PFSK-1 (cell line): ENCODE measurements at regions not wholly inside any gene's neighbourhood (a gene's known extent, or its start where the extent isn't known, plus 50 kb on each side); places are given as distances from the start of the nearest gene placed in this dataset.

Source experiments
- FOXP2 ChIP-seq: optimal IDR thresholded peaks from 2 replicates; pipeline ENCODE3; 2011; ENCODE audit warnings: borderline replicate concordance, control low read depth, inconsistent platforms; ENCODE audit not compliant: insufficient read depth; ENCODE audit errors: extremely low read length, extremely low read depth
- POLR2AphosphoS5 ChIP-seq: IDR thresholded peaks from 2 replicates; pipeline ENCODE4 v1.6.1; 2012; ENCODE audit warnings: low read depth, mild to moderate bottlenecking, control low read depth, low read length, moderate library complexity
- SIN3A ChIP-seq: IDR thresholded peaks from 2 replicates; pipeline ENCODE4 v1.6.1; 2012; ENCODE audit warnings: mild to moderate bottlenecking, low read length, moderate library complexity, borderline replicate concordance; ENCODE audit not compliant: insufficient read depth
- TAF1 ChIP-seq: IDR thresholded peaks from 2 replicates; pipeline ENCODE4 v1.6.1; 2012; ENCODE audit warnings: low read length, control low read depth, borderline replicate concordance; ENCODE audit not compliant: insufficient read depth
- TF ChIP-seq, protein P1 (sequence below), 2 experiments: IDR thresholded peaks; 2 replicates each; pipeline versions ENCODE4 v1.6.1 to v1.8.0; 2011 to 2012; ENCODE audit warnings: low read depth in 2 of 2, low read length in 2 of 2, control low read depth in 1 of 2, inconsistent platforms in 1 of 2, mild to moderate bottlenecking in 1 of 2, moderate library complexity in 1 of 2; ENCODE audit not compliant: insufficient read depth in 1 of 2

DNA sequence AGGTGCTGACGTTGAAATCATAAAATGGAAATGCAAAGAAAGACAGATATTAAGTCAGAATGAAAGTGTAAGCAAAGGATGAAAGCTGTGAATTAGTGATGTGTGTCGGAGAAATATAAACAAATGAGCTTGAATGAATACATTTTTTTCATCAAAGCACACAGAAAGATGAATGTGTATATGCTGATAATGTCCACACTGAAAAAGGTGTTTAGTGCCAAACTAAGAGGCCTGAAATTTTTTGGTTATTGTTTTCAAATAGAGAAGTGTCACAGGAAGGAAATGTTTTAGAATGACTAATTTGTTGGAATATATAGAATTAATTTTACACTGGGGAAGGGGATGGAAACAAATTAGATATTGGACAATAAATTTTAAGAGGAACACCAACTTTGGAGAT, 1217.6 kb downstream of the PCDH18 start:
- TF ChIP-seq, protein P1, sequence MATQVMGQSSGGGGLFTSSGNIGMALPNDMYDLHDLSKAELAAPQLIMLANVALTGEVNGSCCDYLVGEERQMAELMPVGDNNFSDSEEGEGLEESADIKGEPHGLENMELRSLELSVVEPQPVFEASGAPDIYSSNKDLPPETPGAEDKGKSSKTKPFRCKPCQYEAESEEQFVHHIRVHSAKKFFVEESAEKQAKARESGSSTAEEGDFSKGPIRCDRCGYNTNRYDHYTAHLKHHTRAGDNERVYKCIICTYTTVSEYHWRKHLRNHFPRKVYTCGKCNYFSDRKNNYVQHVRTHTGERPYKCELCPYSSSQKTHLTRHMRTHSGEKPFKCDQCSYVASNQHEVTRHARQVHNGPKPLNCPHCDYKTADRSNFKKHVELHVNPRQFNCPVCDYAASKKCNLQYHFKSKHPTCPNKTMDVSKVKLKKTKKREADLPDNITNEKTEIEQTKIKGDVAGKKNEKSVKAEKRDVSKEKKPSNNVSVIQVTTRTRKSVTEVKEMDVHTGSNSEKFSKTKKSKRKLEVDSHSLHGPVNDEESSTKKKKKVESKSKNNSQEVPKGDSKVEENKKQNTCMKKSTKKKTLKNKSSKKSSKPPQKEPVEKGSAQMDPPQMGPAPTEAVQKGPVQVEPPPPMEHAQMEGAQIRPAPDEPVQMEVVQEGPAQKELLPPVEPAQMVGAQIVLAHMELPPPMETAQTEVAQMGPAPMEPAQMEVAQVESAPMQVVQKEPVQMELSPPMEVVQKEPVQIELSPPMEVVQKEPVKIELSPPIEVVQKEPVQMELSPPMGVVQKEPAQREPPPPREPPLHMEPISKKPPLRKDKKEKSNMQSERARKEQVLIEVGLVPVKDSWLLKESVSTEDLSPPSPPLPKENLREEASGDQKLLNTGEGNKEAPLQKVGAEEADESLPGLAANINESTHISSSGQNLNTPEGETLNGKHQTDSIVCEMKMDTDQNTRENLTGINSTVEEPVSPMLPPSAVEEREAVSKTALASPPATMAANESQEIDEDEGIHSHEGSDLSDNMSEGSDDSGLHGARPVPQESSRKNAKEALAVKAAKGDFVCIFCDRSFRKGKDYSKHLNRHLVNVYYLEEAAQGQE (IDR thresholded peaks at IDR 0.05; ENCODE audit: insufficient read depth in 1 of 2, low read depth in 2 of 2, low read length in 2 of 2) = no peak
- no peak for TF ChIP-seq TAF1
- TF ChIP-seq SIN3A = no peak
- TF ChIP-seq FOXP2 = no peak

DNA sequence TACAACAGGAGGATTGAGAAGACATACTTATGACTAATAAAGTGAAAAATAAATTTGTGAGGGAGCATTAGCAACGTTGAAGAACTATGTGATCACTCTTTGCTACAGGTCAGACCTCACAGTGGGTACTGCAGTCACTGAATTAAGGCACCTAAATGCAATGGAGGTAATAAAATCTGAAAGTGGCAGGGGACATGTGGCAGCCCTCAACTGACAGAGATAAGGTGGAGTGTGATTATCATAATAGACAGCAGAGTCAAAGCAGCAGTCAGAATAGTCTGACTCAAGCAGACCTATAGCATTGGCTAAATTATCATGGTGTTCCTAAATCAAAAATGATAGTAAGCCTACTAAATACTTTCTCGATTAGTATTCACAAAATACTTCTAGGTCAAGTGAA, 1220.5 kb downstream of the PCDH18 start:
- TF ChIP-seq TAF1 (no peak), SIN3A (no peak), FOXP2 (no peak), POLR2AphosphoS5 (no peak)
- TF ChIP-seq, protein P1 (IDR thresholded peaks at IDR 0.05; ENCODE audit: insufficient read depth in 1 of 2, low read depth in 2 of 2, low read length in 2 of 2) = no peak

DNA sequence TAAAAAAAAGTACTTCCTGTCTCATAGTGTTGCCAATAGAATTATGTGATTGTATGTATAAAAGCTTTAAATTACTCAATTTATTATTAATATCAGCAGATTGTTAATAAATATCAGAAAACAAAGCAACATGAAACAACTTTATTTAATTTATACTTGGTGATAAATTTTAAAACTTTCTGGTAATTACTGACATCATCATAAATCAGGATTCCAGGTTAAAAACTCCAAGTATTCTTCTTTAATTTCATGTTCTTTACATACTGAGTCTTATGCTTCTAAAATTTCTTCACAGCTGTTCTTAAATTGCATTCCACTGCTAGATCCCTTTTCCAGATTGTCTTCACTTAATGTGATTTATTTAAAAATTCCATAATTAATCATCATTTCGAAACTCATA, 1224.5 kb downstream of the PCDH18 start:
- no peak for TF ChIP-seq SIN3A
- TF ChIP-seq FOXP2 = no peak
- TF ChIP-seq, protein P1 (IDR thresholded peaks at IDR 0.05; ENCODE audit: insufficient read depth in 1 of 2, low read depth in 2 of 2, low read length in 2 of 2) = no peak
- no peak for TF ChIP-seq POLR2AphosphoS5
- TF ChIP-seq TAF1 = no peak

DNA sequence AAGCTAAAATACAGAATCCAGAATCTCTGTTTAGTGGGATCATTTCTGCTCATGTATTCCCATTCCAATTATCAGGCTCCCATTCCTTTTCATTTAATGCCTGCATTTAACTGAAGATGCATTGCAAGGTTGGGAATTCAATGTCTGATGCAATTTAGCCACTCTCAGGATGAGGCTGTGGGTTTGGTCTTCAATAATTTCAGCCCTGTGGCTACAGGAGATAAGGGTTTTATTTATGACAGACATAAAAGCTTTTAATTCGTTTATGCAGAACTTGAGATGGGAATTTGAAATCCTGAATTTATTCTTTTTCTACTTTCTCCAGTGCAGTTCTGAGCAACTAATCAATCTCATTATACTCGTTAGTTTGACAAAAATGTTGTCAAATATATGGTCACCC, 1225.9 kb downstream of the PCDH18 start:
- no peak for TF ChIP-seq FOXP2
- no peak for TF ChIP-seq POLR2AphosphoS5
- TF ChIP-seq TAF1 = no peak
- no peak for TF ChIP-seq SIN3A
- TF ChIP-seq, protein P1 (IDR thresholded peaks at IDR 0.05; ENCODE audit: insufficient read depth in 1 of 2, low read depth in 2 of 2, low read length in 2 of 2) = no peak

DNA sequence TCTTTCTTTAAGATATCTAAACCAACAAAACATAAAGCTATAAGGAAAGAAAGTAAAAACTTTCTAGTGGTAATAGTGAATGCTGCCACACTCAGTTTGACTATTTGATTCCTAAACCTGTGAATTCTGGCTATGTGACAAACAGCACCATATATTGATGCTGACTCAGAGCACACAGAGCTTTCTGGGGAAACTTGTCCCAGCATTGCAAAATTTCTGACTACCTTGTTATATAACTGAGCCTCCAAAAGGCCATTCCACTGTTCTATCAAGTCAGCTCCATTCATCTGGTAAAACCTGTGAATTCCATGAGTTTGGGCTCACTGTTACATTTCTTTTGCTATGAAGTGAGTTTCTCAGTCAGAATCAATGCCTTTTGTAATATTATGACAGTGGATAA, 1229.7 kb downstream of the PCDH18 start:
- TF ChIP-seq TAF1 = no peak
- no peak for TF ChIP-seq SIN3A
